Neural progenitor cell (in vitro differentiated cells): ENCODE measurements at regions not wholly inside any gene's neighbourhood (a gene's known extent, or its start where the extent isn't known, plus 50 kb on each side); places are given as distances from the start of the nearest gene placed in this dataset.

Source experiments
- DNase-seq: peaks from one replicate; pipeline ENCODE4 v3.0.0-alpha.2; 2016; ENCODE audit warnings: low spot score
- H2AFZ ChIP-seq: fragments of 200-600 bp; sonication (generic); replicated peaks from 2 replicates; pipeline ENCODE4 v1.6.1; 2016; ENCODE audit warnings: antibody characterized with exemption
- H3F3A ChIP-seq: fragments of 200-600 bp; sonication (generic); 2 replicates; pipeline ENCODE4 v1.6.1; 2016; ENCODE audit warnings: antibody characterized with exemption, low read depth
- H3K27ac ChIP-seq: fragments of 200-600 bp; sonication (generic); 2 replicates; pipeline ENCODE4 v1.5.1; 2016; ENCODE audit warnings: mild to moderate bottlenecking
- H3K27me3 ChIP-seq: fragments of 200-600 bp; sonication (generic); 2 replicates; pipeline ENCODE4 v1.6.1; 2016; ENCODE audit warnings: mild to moderate bottlenecking, moderate library complexity
- H3K36me3 ChIP-seq: fragments of 200-600 bp; sonication (generic); 2 replicates; pipeline ENCODE4 v1.5.1; 2016
- H3K4me1 ChIP-seq: fragments of 200-600 bp; sonication (generic); 2 replicates; pipeline ENCODE4 v1.6.1; 2016; ENCODE audit warnings: mixed run types
- H3K4me2 ChIP-seq: fragments of 200-600 bp; sonication (generic); 2 replicates; pipeline ENCODE4 v1.6.1; 2016
- H3K4me3 ChIP-seq: fragments of 200-600 bp; sonication (generic); 2 replicates; pipeline ENCODE4 v1.5.1; 2016
- H3K79me2 ChIP-seq: fragments of 200-600 bp; sonication (generic); 2 replicates; pipeline ENCODE4 v1.6.1; 2016; ENCODE audit warnings: low read depth
- H3K9ac ChIP-seq: fragments of 200-600 bp; sonication (generic); 2 replicates; pipeline ENCODE4 v1.6.1; 2016
- H3K9me3 ChIP-seq: fragments of 200-600 bp; sonication (generic); 2 replicates; pipeline ENCODE4 v1.5.1; 2016; ENCODE audit warnings: low read depth
- H4K20me1 ChIP-seq: fragments of 200-600 bp; sonication (generic); 2 replicates; pipeline ENCODE4 v1.6.1; 2016; ENCODE audit warnings: low read depth
- H3K27ac Mint-ChIP-seq: 3 replicates; pipeline ENCODE4 v1.8.0; 2021; ENCODE audit warnings: mixed read lengths
- H3K27me3 Mint-ChIP-seq: 2 replicates; pipeline ENCODE4 v1.8.0; 2022; ENCODE audit warnings: low read depth, mild to moderate bottlenecking, inconsistent platforms, moderate library complexity, mixed read lengths; ENCODE audit not compliant: insufficient read depth
- H3K36me3 Mint-ChIP-seq: 3 replicates; pipeline ENCODE4 v1.8.0; 2021; ENCODE audit warnings: mixed read lengths
- H3K4me1 Mint-ChIP-seq: 3 replicates; pipeline ENCODE4 v1.8.0; 2021; ENCODE audit warnings: mixed read lengths
- H3K4me3 Mint-ChIP-seq: 3 replicates; pipeline ENCODE4 v1.8.0; 2021; ENCODE audit warnings: mild to moderate bottlenecking, moderate library complexity, mixed read lengths
- H3K9me3 Mint-ChIP-seq: 3 replicates; pipeline ENCODE4 v1.8.0; 2020; ENCODE audit warnings: mixed read lengths
- CTCF ChIP-seq: fragments of 200-600 bp; sonication (generic); IDR thresholded peaks from 2 replicates; pipeline ENCODE4 v1.5.1; 2017; ENCODE audit warnings: antibody characterized with exemption, mild to moderate bottlenecking
- EZH2 ChIP-seq: fragments of 200-600 bp; sonication (generic); IDR thresholded peaks from 2 replicates; pipeline ENCODE4 v1.6.1; 2017; ENCODE audit warnings: antibody characterized with exemption, mild to moderate bottlenecking, moderate library complexity
- EZH2phosphoT487 ChIP-seq: fragments of 200-600 bp; sonication (generic); IDR thresholded peaks from 2 replicates; pipeline ENCODE4 v1.6.1; 2017; ENCODE audit warnings: antibody characterized with exemption

- Mint-ChIP-seq H3K9me3 (peaks cover 13% of the 10 kb centered on the region), H3K36me3 (no peaks in the 10 kb centered on the region), H3K27me3 (no peaks in the 10 kb centered on the region), H3K4me3 (no peak overlapping the region), H3K27ac (no peak overlapping the region), H3K4me1 (no peaks in the 10 kb centered on the region)
- Histone ChIP-seq H3K4me3 (no peak overlapping the region), H3K36me3 (no peaks in the 10 kb centered on the region), H2AFZ (no peak overlapping the region), H3K4me1 (no peaks in the 10 kb centered on the region), H4K20me1 (no peaks in the 10 kb centered on the region), H3K9ac (no peak overlapping the region), H3F3A (no peaks in the 10 kb centered on the region), H3K9me3 (peaks cover 3% of the 10 kb centered on the region), H3K27me3 (no peaks in the 10 kb centered on the region), H3K4me2 (no peak overlapping the region), H3K79me2 (no peaks in the 10 kb centered on the region), H3K27ac (no peak overlapping the region)
- no peak for DNase-seq
- TF ChIP-seq EZH2phosphoT487 (no peak), EZH2 (no peak), CTCF (no peak)
These were observed 104.2 kb downstream of the ATP6V1G3 start for GRCh38 chr1:198436276-198436675.

DNA sequence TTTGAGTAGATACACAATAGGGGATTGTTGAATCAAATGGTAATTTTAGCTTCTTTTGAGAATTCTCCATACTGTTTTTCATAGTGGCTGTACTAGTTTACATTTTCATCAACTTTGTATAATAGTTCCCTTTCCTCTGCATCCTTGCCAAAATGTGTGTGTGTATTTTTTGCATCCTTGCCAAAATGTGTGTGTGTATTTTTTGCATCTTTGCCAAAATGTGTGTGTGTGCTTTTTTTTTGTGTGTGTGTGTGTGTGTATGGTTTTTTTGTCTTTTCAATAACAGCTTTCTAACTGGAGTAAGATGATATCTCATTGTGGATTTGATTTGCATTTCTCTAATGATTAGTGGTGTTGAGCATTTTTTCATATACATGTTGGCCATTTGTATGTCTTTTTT, 105.4 kb downstream of the ATP6V1G3 start:
- Histone ChIP-seq H2AFZ (no peak overlapping the region), H3K4me3 (no peak overlapping the region), H3K27me3 (no peaks in the 10 kb centered on the region), H3K9me3 (peaks cover 4% of the 10 kb centered on the region), H3K9ac (no peak overlapping the region), H3K4me1 (no peaks in the 10 kb centered on the region), H3F3A (no peaks in the 10 kb centered on the region), H3K27ac (no peak overlapping the region), H3K79me2 (no peaks in the 10 kb centered on the region), H3K36me3 (no peaks in the 10 kb centered on the region), H3K4me2 (no peak overlapping the region), H4K20me1 (no peaks in the 10 kb centered on the region)
- H3K4me1 Mint-ChIP-seq: no peaks in the 10 kb centered on the region
- no peak for DNase-seq
- no peak overlapping the region for H3K4me3 Mint-ChIP-seq
- no peaks in the 10 kb centered on the region for H3K27me3 Mint-ChIP-seq
- no peak for TF ChIP-seq CTCF
- TF ChIP-seq EZH2phosphoT487: no peak
- no peak for TF ChIP-seq EZH2
- peaks cover 17% of the 10 kb centered on the region for H3K9me3 Mint-ChIP-seq
- no peak overlapping the region for H3K27ac Mint-ChIP-seq
- H3K36me3 Mint-ChIP-seq: peaks cover 2% of the 10 kb centered on the region

DNA sequence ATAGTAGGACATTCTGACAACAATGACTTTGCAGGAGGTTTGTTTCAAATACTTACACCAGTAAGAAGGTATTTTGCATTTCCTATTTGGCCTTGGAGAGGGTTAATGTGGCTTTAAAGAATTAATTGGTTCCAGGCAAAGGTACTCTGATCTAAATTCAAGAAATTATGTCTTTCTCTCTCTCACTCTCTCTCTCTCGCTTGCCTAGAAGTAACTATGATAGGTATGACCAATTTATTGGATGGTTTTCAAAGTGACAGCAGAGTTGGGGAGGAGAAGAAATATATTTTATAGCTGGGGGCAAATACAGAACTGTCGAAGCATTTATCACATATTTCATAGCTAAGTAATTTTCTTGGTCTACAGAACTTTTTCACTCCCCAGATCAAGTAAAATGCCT, 116.0 kb downstream of the ATP6V1G3 start:
- no peaks in the 10 kb centered on the region for H4K20me1 ChIP-seq
- H3K27me3 ChIP-seq: no peaks in the 10 kb centered on the region
- TF ChIP-seq EZH2phosphoT487 (no peak), CTCF (no peak), EZH2 (no peak)
- Mint-ChIP-seq H3K36me3 (no peaks in the 10 kb centered on the region), H3K27ac (no peak overlapping the region), H3K4me3 (no peak overlapping the region), H3K9me3 (peaks cover 3% of the 10 kb centered on the region), H3K27me3 (no peaks in the 10 kb centered on the region), H3K4me1 (peaks cover 24% of the 10 kb centered on the region)
- no peak for DNase-seq
- H3K4me3 ChIP-seq: no peak overlapping the region
- H3K4me2 ChIP-seq: no peak overlapping the region
- no peak overlapping the region for H2AFZ ChIP-seq
- no peaks in the 10 kb centered on the region for H3K4me1 ChIP-seq
- no peaks in the 10 kb centered on the region for H3F3A ChIP-seq
- no peaks in the 10 kb centered on the region for H3K36me3 ChIP-seq
- H3K79me2 ChIP-seq: no peaks in the 10 kb centered on the region
- no peak overlapping the region for H3K27ac ChIP-seq
- H3K9me3 ChIP-seq: no peaks in the 10 kb centered on the region
- no peak overlapping the region for H3K9ac ChIP-seq

DNA sequence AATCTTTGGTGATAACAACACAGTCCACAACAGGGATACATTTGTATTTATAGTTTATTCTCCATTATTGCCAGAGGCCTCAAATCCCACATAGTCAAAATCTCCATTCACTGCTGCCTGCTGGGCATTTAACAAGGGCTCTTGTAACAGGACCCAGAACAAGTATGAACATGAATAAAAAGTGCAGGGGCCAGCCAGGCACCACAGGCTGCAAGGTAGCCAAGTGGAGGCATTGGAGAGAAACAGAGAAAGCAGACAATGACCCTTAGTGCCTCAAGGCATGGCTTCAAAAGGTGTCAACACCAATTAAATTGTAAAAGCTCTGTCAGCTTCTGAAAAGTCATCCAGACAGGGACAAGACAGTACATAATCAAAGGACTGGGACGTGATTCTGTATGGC, 116.8 kb downstream of the ATP6V1G3 start:
- H3K27me3 ChIP-seq: no peaks in the 10 kb centered on the region
- no peaks in the 10 kb centered on the region for H3K36me3 ChIP-seq
- Mint-ChIP-seq H3K27me3 (no peaks in the 10 kb centered on the region), H3K36me3 (no peaks in the 10 kb centered on the region), H3K4me1 (peaks cover 24% of the 10 kb centered on the region), H3K9me3 (peaks cover 3% of the 10 kb centered on the region), H3K4me3 (no peak overlapping the region), H3K27ac (no peak overlapping the region)
- no peaks in the 10 kb centered on the region for H3K4me1 ChIP-seq
- H3K79me2 ChIP-seq: no peaks in the 10 kb centered on the region
- H2AFZ ChIP-seq: no peak overlapping the region
- H3F3A ChIP-seq: no peaks in the 10 kb centered on the region
- H3K9ac ChIP-seq: no peak overlapping the region
- no peak overlapping the region for H3K4me3 ChIP-seq
- no peak overlapping the region for H3K4me2 ChIP-seq
- TF ChIP-seq EZH2 (no peak), CTCF (no peak), EZH2phosphoT487 (no peak)
- H3K9me3 ChIP-seq: no peaks in the 10 kb centered on the region
- no peak for DNase-seq
- no peaks in the 10 kb centered on the region for H4K20me1 ChIP-seq
- H3K27ac ChIP-seq: no peak overlapping the region
